HG03135 (cell line): ENCODE measurements at regions not wholly inside any gene's neighbourhood (a gene's known extent, or its start where the extent isn't known, plus 50 kb on each side); places are given as distances from the start of the nearest gene placed in this dataset.
A peak's percentile ranks its signal among the peaks of the same experiment; 100 is the strongest.
"Not testable (repeated sequence)": the region's sequence is repeated elsewhere in the genome, so short reads cannot be mapped to it uniquely, and the experiment has no call there.

Source experiments
- ATAC-seq: cut with Tn5 transposase; IDR thresholded peaks from one replicate; pipeline ENCODE4 v1.9.1; 2021; ENCODE audit warnings: mild to moderate bottlenecking, moderate library complexity; ENCODE audit not compliant: unreplicated experiment

- ATAC-seq = no peak
These were observed 264.6 kb upstream of the THUMPD2 start for GRCh38 chr2:40043641-40044040.

- ATAC-seq = no peak
These were observed 264.1 kb upstream of the THUMPD2 start for GRCh38 chr2:40043191-40043590.

- no peak for ATAC-seq
These were observed 262.6 kb upstream of the THUMPD2 start for GRCh38 chr2:40041422-40042382.

- no peak for ATAC-seq
These were observed 260.5 kb upstream of the THUMPD2 start for GRCh38 chr2:40039549-40039948.

- no peak for ATAC-seq
These were observed 259.6 kb upstream of the THUMPD2 start for GRCh38 chr2:40038646-40039045.

- ATAC-seq = no peak
These were observed 258.2 kb upstream of the THUMPD2 start for GRCh38 chr2:40037303-40037702.

- ATAC-seq = no peak
These were observed 257.2 kb upstream of the THUMPD2 start for GRCh38 chr2:40036241-40036640.

- no peak for ATAC-seq
These were observed 255.7 kb upstream of the THUMPD2 start for GRCh38 chr2:40034801-40035200.

GRCh38 chr2:40034198-40034597 lies 255.1 kb upstream of the THUMPD2 start:
- no peak for ATAC-seq

GRCh38 chr2:40033781-40034180 lies 254.7 kb upstream of the THUMPD2 start:
- ATAC-seq = no peak

- ATAC-seq = no peak
These were observed 253.7 kb upstream of the THUMPD2 start for GRCh38 chr2:40032650-40033319.

- ATAC-seq = no peak
These were observed 251.5 kb upstream of the THUMPD2 start for GRCh38 chr2:40030456-40030975.

GRCh38 chr2:40028792-40029488 lies 249.9 kb upstream of the THUMPD2 start:
- ATAC-seq = peak; percentile 83

- no peak for ATAC-seq
These were observed 248.9 kb upstream of the THUMPD2 start for GRCh38 chr2:40027968-40028367.

- ATAC-seq = not testable (repeated sequence)
These were observed 246.2 kb upstream of the THUMPD2 start for GRCh38 chr2:40025276-40025675.

GRCh38 chr2:40020997-40021396 lies 241.9 kb upstream of the THUMPD2 start:
- no peak for ATAC-seq

GRCh38 chr2:40016151-40016885 lies 237.3 kb upstream of the THUMPD2 start:
- ATAC-seq = no peak

- ATAC-seq = not testable (repeated sequence)
These were observed 234.9 kb upstream of the THUMPD2 start for GRCh38 chr2:40013962-40014361.

GRCh38 chr2:40004336-40004735 lies 225.3 kb upstream of the THUMPD2 start:
- ATAC-seq = no peak

GRCh38 chr2:40002339-40002738 lies 223.3 kb upstream of the THUMPD2 start:
- ATAC-seq = no peak

- ATAC-seq = no peak
These were observed 220.8 kb upstream of the THUMPD2 start for GRCh38 chr2:39999864-40000263.
